Chondrocyte (in vitro differentiated cells): ENCODE measurements at regions not wholly inside any gene's neighbourhood (a gene's known extent, or its start where the extent isn't known, plus 50 kb on each side); places are given as distances from the start of the nearest gene placed in this dataset.

Experiments used
- DNase-seq: peaks from one replicate; pipeline ENCODE4 v3.0.0; 2021; ENCODE audit warnings: mixed read lengths, low spot score
- H3K27ac Mint-ChIP-seq: one replicate; pipeline ENCODE4 v1.8.0; 2021; ENCODE audit warnings: mild to moderate bottlenecking, moderate library complexity, mixed read lengths; ENCODE audit not compliant: unreplicated experiment
- H3K27me3 Mint-ChIP-seq: 2 replicates; pipeline ENCODE4 v1.8.0; 2021; ENCODE audit warnings: low read depth, mixed read lengths
- H3K36me3 Mint-ChIP-seq: 2 replicates; pipeline ENCODE4 v1.8.0; 2021; ENCODE audit warnings: low read depth, mixed read lengths
- H3K4me1 Mint-ChIP-seq: 2 replicates; pipeline ENCODE4 v1.8.0; 2021; ENCODE audit warnings: low read depth, mild to moderate bottlenecking, mixed read lengths
- H3K4me3 Mint-ChIP-seq: one replicate; pipeline ENCODE4 v1.8.0; 2021; ENCODE audit warnings: mild to moderate bottlenecking, moderate library complexity, mixed read lengths; ENCODE audit not compliant: unreplicated experiment
- H3K9me3 Mint-ChIP-seq: 2 replicates; pipeline ENCODE4 v1.8.0; 2021; ENCODE audit warnings: low read depth, mixed read lengths
- CTCF ChIP-seq: fragments of 200-600 bp; sonication (generic); IDR thresholded peaks from 2 replicates; pipeline ENCODE4 v1.5.0; 2021; ENCODE audit warnings: antibody characterized with exemption, mild to moderate bottlenecking, moderate library complexity

- Mint-ChIP-seq H3K36me3 (peaks cover 6% of the 10 kb centered on the region), H3K9me3 (peaks cover 20% of the 10 kb centered on the region), H3K27ac (peak overlapping the region; percentile 94), H3K4me3 (no peak overlapping the region), H3K27me3 (no peaks in the 10 kb centered on the region), H3K4me1 (peaks cover 81% of the 10 kb centered on the region)
- DNase-seq = no peak
- TF ChIP-seq CTCF = no peak
Measured at GRCh38 chr2:203804070-203804469, 63.5 kb upstream of the CTLA4 start.

- Mint-ChIP-seq H3K36me3 (peaks cover 6% of the 10 kb centered on the region), H3K27ac (peak overlapping the region; percentile 94), H3K27me3 (no peaks in the 10 kb centered on the region), H3K4me1 (peaks cover 83% of the 10 kb centered on the region), H3K4me3 (no peak overlapping the region), H3K9me3 (peaks cover 20% of the 10 kb centered on the region)
- no peak for TF ChIP-seq CTCF
- no peak for DNase-seq
Measured at GRCh38 chr2:203804764-203805485, 62.6 kb upstream of the CTLA4 start.

- no peak for DNase-seq
- peak overlapping the region; percentile 67 for H3K27ac Mint-ChIP-seq
- H3K4me3 Mint-ChIP-seq = no peak overlapping the region
- H3K36me3 Mint-ChIP-seq = peaks cover 6% of the 10 kb centered on the region
- peaks cover 84% of the 10 kb centered on the region for H3K4me1 Mint-ChIP-seq
- H3K9me3 Mint-ChIP-seq = peaks cover 20% of the 10 kb centered on the region
- no peaks in the 10 kb centered on the region for H3K27me3 Mint-ChIP-seq
- TF ChIP-seq CTCF = no peak
Measured at GRCh38 chr2:203805486-203805838, 62.1 kb upstream of the CTLA4 start.

- no peak overlapping the region for H3K4me3 Mint-ChIP-seq
Measured at GRCh38 chr2:203806761-203807160, 60.8 kb upstream of the CTLA4 start.

More at GRCh38 chr2:203806761-203807160, 60.8 kb upstream of the CTLA4 start:
- Mint-ChIP-seq H3K9me3 (peaks cover 16% of the 10 kb centered on the region), H3K36me3 (peaks cover 6% of the 10 kb centered on the region), H3K4me1 (peaks cover 84% of the 10 kb centered on the region), H3K27me3 (no peaks in the 10 kb centered on the region), H3K27ac (no peak overlapping the region)
- DNase-seq = no peak
- TF ChIP-seq CTCF = no peak
